Left lung (tissue), 4 donors: ENCODE measurements at regions not wholly inside any gene's neighbourhood (a gene's known extent, or its start where the extent isn't known, plus 50 kb on each side); places are given as distances from the start of the nearest gene placed in this dataset.

Experiments used
- ATAC-seq: fragments of 200-7000 bp; cut with Tn5 transposase; one replicate; pipeline ENCODE4 v1.9.1; 2020; ENCODE audit warnings: moderate library complexity
- DNase-seq, 4 donors: peaks; one replicate each; pipeline ENCODE4 v3.0.0-alpha.2; 2013 to 2020
- H3K27ac ChIP-seq, 2 donors: fragments of 200-600 bp; sonication (generic) in 1 of 2; one replicate each; pipeline versions ENCODE4 v1.5.0 to v1.8.0; 2020 to 2021
- H3K27me3 ChIP-seq, 2 donors: fragments of 200-600 bp; sonication (generic) in 1 of 2; one replicate each; pipeline versions ENCODE4 v1.5.0 to v1.8.0; 2020 to 2021
- H3K36me3 ChIP-seq, 2 donors: fragments of 200-600 bp; sonication (generic) in 1 of 2; one replicate each; pipeline versions ENCODE4 v1.5.0 to v1.8.0; 2020 to 2021
- H3K4me1 ChIP-seq, 2 donors: fragments of 200-600 bp; one replicate each; pipeline ENCODE4 v1.8.0; 2021
- H3K4me3 ChIP-seq, 2 donors: fragments of 200-600 bp; sonication (generic) in 1 of 2; one replicate each; pipeline versions ENCODE4 v1.5.0 to v1.8.0; 2020 to 2021; ENCODE audit warnings: mild to moderate bottlenecking in 1 of 2
- H3K9me3 ChIP-seq, 2 donors: fragments of 200-600 bp; sonication (generic) in 1 of 2; one replicate each; pipeline versions ENCODE4 v1.5.0 to v1.8.0; 2020 to 2021
- CTCF ChIP-seq, 2 donors: fragments of 200-600 bp; sonication (generic) in 1 of 2; IDR thresholded peaks; one replicate each; pipeline versions ENCODE4 v1.5.0 to v1.8.0; 2021; ENCODE audit warnings: antibody characterized with exemption in 2 of 2
- intact Hi-C, 2 donors: fragments of 100-400 bp; cut with DNase I; formaldehyde crosslinking; loops; one replicate each; pipeline versions ENCODE4 v1.11.2 to v1.14.2; 2022
- donor health status: DM: no; HTN: yes; CAD: no.
- donor health status: DM: no; HTN: no; CAD: no.

- no peak for ATAC-seq
Measured at GRCh38 chr21:21851657-21852056, 853.4 kb downstream of the NCAM2 start.

GRCh38 chr21:21858502-21859334 lies 860.5 kb downstream of the NCAM2 start:
- ATAC-seq (no peak), DNase-seq (no peak)
- intact Hi-C loops, result no loop called here
- H3K4me3 ChIP-seq, result no peak overlapping the region
- no peak overlapping the region for H3K27ac ChIP-seq
- no peaks in the 10 kb centered on the region for H3K27me3 ChIP-seq
- no peaks in the 10 kb centered on the region for H3K4me1 ChIP-seq
- TF ChIP-seq CTCF (IDR thresholded peaks at IDR 0.05), result no peak
- H3K9me3 ChIP-seq, result peaks cover 0 to 11% of the 10 kb centered on the region in 2 donors
- H3K36me3 ChIP-seq, result no peaks in the 10 kb centered on the region

More at GRCh38 chr21:21851657-21852056, 853.4 kb downstream of the NCAM2 start:
- peaks cover 0 to 14% of the 10 kb centered on the region in 2 donors for H3K9me3 ChIP-seq
- no peaks in the 10 kb centered on the region for H3K4me1 ChIP-seq
- no peak overlapping the region for H3K27ac ChIP-seq
- TF ChIP-seq CTCF (IDR thresholded peaks at IDR 0.05), result no peak
- no peaks in the 10 kb centered on the region for H3K36me3 ChIP-seq
- H3K27me3 ChIP-seq, result no peaks in the 10 kb centered on the region
- intact Hi-C loops, result no loop called here
- DNase-seq, result no peak
- no peak overlapping the region for H3K4me3 ChIP-seq

- H3K36me3 ChIP-seq, result no peaks in the 10 kb centered on the region
- peaks cover 0 to 2% of the 10 kb centered on the region in 2 donors for H3K9me3 ChIP-seq
- TF ChIP-seq CTCF (IDR thresholded peaks at IDR 0.05), result no peak
- no peak overlapping the region for H3K27ac ChIP-seq
- ATAC-seq (no peak), DNase-seq (no peak)
- intact Hi-C loops, result no loop called here
- H3K27me3 ChIP-seq, result no peaks in the 10 kb centered on the region
- no peak overlapping the region for H3K4me3 ChIP-seq
- H3K4me1 ChIP-seq, result no peaks in the 10 kb centered on the region
Measured at GRCh38 chr21:21860888-21861287, 862.7 kb downstream of the NCAM2 start.

- H3K27ac ChIP-seq, result no peak overlapping the region
- H3K36me3 ChIP-seq, result no peaks in the 10 kb centered on the region
- no peak for TF ChIP-seq CTCF (IDR thresholded peaks at IDR 0.05)
- no peaks in the 10 kb centered on the region for H3K9me3 ChIP-seq
- ATAC-seq, result no peak
- intact Hi-C loops, result no loop called here
- no peak overlapping the region for H3K4me3 ChIP-seq
- no peaks in the 10 kb centered on the region for H3K27me3 ChIP-seq
- H3K4me1 ChIP-seq, result no peaks in the 10 kb centered on the region
- DNase-seq, result peak in 2 of 4 donors; percentile 13 to 55
Measured at GRCh38 chr21:21864321-21864840, 866.2 kb downstream of the NCAM2 start.

- Histone ChIP-seq H3K27ac (no peak overlapping the region), H3K36me3 (no peaks in the 10 kb centered on the region), H3K9me3 (peaks cover 0 to 28% of the 10 kb centered on the region in 2 donors), H3K27me3 (no peaks in the 10 kb centered on the region), H3K4me1 (no peaks in the 10 kb centered on the region), H3K4me3 (no peak overlapping the region)
- TF ChIP-seq CTCF (IDR thresholded peaks at IDR 0.05), result no peak
- DNase-seq, result no peak
- no peak for ATAC-seq
- intact Hi-C loops, result no loop called here
Measured at GRCh38 chr21:21897275-21897883, 899.2 kb downstream of the NCAM2 start.
